ENCODE measurements at regions not wholly inside any gene's neighbourhood (a gene's known extent, or its start where the extent isn't known, plus 50 kb on each side); places are given as distances from the start of the nearest gene placed in this dataset.
A peak's percentile ranks its signal among the peaks of the same experiment; 100 is the strongest.
"Not testable (repeated sequence)": the region's sequence is repeated elsewhere in the genome, so short reads cannot be mapped to it uniquely, and the experiment has no call there.

DNA sequence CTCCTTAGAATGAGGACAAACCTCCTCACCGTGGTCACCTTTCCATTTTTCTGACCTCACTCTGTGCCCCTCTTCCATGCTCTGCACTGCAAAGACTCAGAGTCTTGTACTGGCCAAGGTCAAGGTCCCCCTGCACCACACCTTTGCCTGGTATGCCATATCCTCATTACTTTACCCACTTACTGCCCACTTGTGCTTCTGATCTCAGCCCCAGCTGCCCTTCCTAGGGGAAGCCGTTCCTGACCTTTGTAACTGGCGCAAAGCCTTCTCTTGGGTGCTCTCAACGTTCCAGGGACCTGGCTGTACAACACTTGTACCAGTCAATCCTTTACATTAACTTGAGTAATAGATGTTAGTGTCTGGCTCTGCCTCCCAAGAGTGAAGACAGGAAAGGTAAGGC lies 256.0 kb downstream of the SV2B start:
- no peak for FAIRE-seq

DNA sequence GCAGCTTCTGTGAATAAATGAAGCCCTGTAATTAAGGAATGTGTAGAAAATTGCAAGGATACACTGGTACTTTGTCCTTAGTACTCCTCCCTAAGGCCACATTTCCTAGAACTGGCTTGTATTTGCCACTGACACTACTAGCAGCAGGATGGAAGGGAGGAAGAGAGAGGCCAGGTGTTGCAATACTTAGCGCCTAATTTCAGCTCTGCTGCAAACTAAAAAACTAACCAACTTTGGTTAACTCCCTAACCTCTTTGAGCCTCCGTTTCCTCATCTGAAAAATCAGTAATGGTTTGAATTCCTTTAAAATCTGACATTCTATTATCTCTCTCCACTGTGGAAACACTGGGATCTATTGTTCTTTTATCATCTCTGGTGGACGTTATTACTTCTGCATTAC lies 257.0 kb downstream of the SV2B start:
- FAIRE-seq (no peak), DNase-seq (ENCODE audit: insufficient read length, low spot score) (no peak)

More for the DNA sequence above, 256.0 kb downstream of the SV2B start:
- DNase-seq (ENCODE audit: insufficient read length, low spot score): no peak

GRCh38 chr15:91357486-91357885 lies 257.4 kb downstream of the SV2B start:
- FAIRE-seq (no peak), DNase-seq (ENCODE audit: insufficient read length, low spot score) (no peak)

- no peak for FAIRE-seq
- no peak for DNase-seq (ENCODE audit: insufficient read length, low spot score)
These were observed 258.3 kb downstream of the SV2B start for GRCh38 chr15:91358405-91358804.

DNA sequence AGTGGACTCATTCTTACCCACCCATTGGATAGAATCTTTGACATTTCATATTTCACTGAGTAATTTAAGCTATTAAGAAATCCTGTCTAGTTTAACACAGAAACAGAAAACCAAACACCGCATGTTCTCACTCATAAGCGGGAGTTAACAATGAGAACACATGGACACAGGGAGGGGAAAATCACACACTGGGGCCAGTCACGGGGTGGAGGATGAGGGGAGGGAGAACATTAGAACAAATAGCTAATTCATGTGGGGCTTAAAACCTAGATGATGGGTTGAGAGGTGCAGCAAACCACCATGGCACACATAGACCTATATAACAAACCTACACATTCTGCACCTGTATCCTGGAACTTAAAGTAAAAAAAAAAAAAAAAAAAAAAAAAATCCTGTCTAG lies 261.6 kb downstream of the SV2B start:
- DNase-seq (ENCODE audit: insufficient read length, low spot score); FAIRE-seq: not testable (repeated sequence)

DNA sequence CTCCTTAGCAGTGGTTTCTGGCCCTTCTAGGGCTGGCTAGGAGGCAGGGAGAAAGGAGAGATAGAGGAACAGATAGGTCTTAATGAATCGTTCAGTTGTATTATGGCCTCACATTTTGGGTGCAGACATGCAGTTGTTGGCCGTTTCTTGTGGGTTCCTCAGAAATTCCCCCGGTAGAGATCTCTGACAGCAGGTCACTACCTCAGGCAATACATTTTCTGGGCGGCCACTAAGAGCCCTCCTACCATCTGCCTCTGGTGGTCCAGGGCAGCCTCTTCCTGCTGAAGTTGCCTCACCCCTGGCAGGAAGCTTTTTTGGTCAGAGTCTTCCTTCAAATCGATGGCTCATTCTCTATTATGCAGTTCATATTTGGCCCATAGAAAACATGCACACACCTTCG lies 266.1 kb downstream of the SV2B start:
- DNase-seq (ENCODE audit: insufficient read length, low spot score) (no peak), FAIRE-seq (no peak)

DNA sequence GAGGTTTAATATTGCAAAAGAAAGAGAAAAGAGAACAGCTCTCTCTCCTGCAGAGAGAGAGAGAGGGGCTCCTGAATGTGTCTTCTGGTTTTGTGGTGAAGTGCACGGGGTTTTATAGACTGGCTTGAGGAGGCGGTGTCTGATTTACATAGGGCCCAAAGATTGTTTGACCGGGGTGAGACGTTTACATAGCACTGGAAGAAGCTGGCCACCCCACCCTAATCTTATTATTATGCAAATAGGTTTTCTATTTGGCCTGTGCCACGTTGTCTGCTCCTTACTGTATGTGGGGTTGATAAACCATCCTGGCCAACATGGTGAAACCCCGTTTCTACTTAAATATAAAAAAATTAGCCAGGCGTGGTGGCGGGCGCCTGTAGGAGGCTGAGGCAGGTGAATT lies 268.6 kb downstream of the SV2B start:
- FAIRE-seq (no peak), DNase-seq (ENCODE audit: insufficient read length, low spot score) (no peak)

GRCh38 chr15:91369823-91370222 lies 269.8 kb downstream of the SV2B start:
- FAIRE-seq (no peak), DNase-seq (ENCODE audit: insufficient read length, low spot score) (no peak)

GRCh38 chr15:91371345-91371744 lies 271.3 kb downstream of the SV2B start:
- not testable (repeated sequence) for DNase-seq (ENCODE audit: insufficient read length, low spot score); FAIRE-seq

DNA sequence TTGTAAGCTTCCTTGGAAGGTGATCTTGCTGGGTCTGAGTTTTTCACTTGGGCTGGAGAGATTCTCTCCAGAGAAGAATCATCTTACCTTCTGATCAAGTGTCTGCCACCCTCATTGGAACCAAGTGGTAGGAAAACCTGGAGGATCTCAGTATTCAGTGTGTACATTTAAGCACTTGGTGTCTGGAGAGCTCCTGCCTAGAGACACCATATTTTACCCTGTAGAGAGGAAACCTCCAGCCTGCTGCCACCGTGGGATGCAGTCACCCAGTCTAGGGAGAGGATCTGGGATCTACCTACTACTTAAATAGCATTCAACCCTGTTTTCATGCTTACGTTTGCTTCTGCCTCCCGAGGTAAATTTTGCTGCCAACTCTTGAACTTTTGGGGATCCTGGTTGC lies 274.3 kb downstream of the SV2B start:
- DNase-seq (ENCODE audit: insufficient read length, low spot score): no peak
- FAIRE-seq: no peak

- FAIRE-seq: no peak
These were observed 276.0 kb downstream of the SV2B start for GRCh38 chr15:91376038-91376437.

DNA sequence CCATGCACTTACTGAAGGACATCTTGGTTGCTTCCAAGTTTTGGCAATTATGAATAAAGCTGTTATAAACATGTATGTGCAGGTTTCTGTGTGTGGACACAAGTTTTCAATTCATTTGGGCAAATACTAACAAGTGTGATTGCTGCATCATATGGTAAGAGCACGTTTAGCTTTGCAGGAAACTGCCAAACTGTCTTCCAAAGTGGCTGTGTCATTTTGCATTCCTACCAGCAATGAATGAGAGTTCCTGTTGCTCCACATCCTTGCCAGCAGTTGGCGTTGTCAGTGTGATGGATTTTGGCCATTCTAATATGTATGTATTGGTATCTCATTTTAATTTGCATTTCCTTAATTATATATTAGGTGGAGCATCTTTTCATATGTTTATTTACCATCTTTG lies 280.1 kb downstream of the SV2B start:
- FAIRE-seq: no peak
- no peak for DNase-seq (ENCODE audit: insufficient read length, low spot score)

More at GRCh38 chr15:91376038-91376437, 276.0 kb downstream of the SV2B start:
- DNase-seq (ENCODE audit: insufficient read length, low spot score): no peak

DNA sequence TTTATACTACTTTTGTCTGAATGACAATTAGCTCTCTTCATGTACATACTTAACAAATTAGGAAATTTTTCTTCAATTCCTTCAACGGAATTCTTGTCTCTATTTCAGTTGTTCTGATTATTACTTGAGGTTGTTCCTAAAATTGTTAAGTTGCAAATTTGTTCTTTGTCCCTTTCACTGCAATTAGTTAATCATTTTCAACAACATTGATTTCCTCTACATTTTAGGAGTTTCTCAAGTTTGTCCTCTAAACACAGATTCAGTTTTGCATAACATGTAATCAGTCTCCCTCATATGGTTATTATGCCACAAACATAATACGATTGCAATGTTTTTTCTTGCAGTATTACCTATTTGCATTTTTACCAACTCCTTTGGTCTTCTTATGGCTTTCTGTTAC lies 283.5 kb downstream of the SV2B start:
- DNase-seq (ENCODE audit: insufficient read length, low spot score): no peak
- no peak for FAIRE-seq

- no peak for FAIRE-seq
These were observed 284.2 kb downstream of the SV2B start for GRCh38 chr15:91384189-91384730.

DNA sequence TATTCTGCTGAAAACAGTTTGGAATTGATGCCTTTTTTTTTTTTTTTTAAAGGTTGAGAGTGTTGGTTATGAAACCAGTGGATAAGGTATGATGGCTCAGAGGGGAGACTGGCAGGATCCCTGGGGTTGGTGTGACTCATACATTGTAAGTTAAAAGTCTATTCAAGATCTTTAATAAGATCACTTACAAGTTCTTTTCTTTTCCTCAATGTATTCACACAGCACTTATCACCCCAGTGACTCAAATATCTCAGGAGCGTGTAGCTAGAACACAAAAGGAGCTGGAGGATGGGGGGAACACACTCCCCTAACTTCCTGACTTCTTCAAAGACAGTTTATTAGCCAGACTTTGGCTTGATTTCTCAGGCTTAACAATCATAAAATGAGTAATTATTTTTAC lies 285.3 kb downstream of the SV2B start:
- DNase-seq (ENCODE audit: insufficient read length, low spot score) (no peak), FAIRE-seq (no peak)

More at GRCh38 chr15:91384189-91384730, 284.2 kb downstream of the SV2B start:
- DNase-seq (ENCODE audit: insufficient read length, low spot score): no peak

DNA sequence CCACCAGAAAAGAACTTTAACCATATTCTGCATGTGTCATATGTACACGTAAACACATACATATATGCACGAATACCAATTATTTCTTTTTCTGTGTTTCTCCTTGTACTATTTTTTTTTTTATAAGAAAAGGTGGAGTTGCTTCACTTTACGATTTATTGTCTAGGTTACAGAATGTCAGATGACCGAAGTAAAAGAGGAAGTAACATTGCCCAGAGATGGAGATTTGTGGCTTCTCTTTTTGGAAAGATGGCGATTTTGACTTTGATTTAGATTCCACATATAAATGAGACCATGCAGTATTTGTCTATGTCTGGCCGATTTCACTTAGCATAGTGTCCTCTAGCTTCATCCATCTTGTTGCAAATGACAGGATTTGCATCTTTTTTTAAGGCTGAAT lies 293.1 kb downstream of the SV2B start:
- no peak for FAIRE-seq
- DNase-seq (ENCODE audit: insufficient read length, low spot score): no peak

DNA sequence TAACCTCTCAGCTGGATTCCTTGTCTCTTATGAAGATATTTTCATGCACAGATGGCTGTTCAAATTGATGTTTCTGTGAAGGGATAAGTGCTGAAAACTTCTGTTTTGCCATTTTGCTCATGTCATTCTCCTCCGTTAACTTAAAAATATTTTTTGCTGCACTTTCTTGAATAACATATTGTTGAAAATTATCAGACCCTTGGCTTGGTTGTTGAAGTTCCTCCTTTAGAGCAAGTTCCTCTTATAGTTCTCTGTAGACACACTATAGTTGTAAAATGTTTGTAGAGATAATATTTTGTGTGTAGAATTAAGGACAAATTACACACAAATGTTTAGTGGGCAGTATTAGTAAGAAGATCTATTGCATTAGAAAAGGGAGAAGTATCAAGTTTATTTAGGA lies 300.4 kb downstream of the SV2B start:
- DNase-seq (ENCODE audit: insufficient read length, low spot score) (no peak), FAIRE-seq (no peak)

DNA sequence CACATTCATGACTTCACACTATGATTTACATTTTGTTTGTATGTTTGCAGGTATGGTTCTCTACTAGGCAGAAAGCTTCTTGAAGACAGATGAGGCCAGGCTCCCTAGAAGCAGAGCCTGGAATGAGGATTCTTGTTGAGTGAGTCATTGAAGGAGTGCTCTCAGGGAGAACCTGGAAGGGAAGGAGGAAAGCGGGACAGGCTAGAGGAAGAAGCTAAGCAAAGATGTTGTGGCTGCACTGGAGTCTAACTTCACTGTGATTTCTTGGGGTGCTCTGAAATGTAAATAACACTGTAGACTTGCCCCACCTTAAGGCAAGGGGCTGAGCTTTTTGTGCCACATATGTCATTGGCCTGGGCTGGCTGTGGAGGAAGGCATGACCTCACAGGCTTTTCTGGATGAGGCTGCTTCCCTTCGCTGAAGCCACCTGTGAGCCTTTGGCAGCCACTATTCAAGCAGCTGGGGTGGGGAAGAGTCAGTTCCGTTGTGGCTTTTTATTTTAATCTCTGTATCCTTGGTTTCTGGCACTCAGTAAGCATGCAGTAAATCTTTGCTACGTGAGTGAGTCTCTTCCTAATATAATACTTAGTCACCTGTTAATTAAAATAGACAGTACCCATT lies 307.3 kb downstream of the SV2B start:
- DNase-seq (ENCODE audit: insufficient read length, low spot score) (peak; percentile 19), FAIRE-seq (peak; percentile 21)

GRCh38 chr15:91408476-91409076 lies 308.5 kb downstream of the SV2B start:
- DNase-seq (ENCODE audit: insufficient read length, low spot score) (no peak), FAIRE-seq (no peak)

DNA sequence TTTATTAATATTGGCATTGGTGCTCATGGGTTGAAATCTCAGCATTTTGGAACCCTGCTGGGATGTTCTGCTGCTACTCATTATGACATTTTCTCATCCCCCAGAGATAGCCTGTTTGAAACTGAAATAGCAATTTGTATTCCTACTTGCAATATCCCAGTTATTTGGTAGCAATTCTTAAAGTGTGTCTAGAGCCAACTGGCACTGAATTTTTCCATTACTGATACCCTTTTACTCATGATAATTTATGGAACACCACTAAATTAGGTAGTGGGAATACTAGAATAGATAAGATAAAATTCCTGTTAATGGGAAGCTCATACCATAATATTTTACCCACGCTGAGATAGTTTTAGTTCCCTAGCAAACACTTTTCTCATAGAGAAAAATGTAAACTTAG lies 309.3 kb downstream of the SV2B start:
- FAIRE-seq: no peak
- no peak for DNase-seq (ENCODE audit: insufficient read length, low spot score)

DNA sequence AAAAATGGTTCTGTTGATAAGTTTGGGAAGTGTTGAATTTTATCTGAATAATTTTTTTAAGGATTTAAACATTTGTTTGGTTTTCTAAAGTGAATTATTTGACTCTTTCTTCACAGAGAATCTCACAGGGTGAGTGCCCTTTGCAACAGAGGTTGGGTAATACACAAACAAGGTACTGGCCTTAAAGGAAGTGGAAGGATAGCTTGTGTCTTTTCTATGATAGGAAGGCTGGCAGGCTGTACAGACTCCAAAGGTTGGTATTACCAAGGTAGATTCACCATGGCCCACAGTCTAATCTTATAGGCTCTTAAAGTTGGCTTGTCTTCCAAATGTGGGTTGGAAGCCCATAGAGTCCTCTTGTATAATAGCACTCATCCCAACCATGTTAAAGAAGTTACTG lies 311.5 kb downstream of the SV2B start:
- DNase-seq (ENCODE audit: insufficient read length, low spot score): no peak
- FAIRE-seq: no peak

GRCh38 chr15:91412138-91412928 lies 312.3 kb downstream of the SV2B start:
- FAIRE-seq (no peak), DNase-seq (ENCODE audit: insufficient read length, low spot score) (no peak)
